CD4-positive, alpha-beta T cell treated with Interferon alpha-2 for 1 hour (primary cell): ENCODE measurements at regions not wholly inside any gene's neighbourhood (a gene's known extent, or its start where the extent isn't known, plus 50 kb on each side); places are given as distances from the start of the nearest gene placed in this dataset.
"Not testable (repeated sequence)": the region's sequence is repeated elsewhere in the genome, so short reads cannot be mapped to it uniquely, and the experiment has no call there.

Experiments used
- DNase-seq, 2 donors: peaks; one replicate each; pipeline ENCODE4 v3.0.0-alpha.2; 2020 to 2022

DNA sequence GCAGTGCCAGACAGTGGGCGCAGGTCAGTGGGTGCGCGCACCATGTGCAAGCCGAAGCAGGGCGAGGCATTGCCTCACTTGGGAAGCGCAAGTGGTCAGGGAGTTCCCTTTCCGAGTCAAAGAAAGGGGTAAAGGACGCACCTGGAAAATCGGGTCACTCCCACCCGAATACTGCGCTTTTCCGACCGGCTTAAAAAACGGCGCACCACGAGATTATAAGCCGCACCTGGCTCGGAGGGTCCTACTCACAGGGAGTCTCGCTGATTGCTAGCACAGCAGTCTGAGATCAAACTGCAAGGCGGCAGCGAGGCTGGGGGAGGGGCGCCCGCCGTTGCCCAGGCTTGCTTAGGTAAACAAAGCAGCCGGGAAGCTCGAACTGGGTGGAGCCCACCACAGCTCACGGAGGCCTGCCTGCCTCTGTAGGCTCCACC, 77.9 kb downstream of the NR4A2 start:
- peak in 1 of 2 donors; percentile 12 for DNase-seq

DNA sequence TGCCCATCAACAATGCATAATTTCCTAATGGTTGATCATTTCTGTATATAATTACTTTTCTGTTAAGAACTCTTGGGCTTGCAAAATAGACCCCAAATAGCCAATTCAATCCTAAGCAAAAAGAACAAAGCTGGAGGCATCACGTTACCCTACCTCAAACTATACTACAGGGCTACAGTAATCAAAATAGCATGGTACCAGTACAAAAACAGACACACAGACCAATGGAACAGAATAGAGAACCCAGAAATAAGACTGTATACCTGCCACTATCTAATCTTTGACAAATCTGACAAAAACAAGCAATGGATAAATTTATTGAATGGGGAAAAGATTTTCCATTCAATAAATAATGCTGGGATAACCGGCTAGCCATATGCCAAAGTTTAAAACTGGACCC, 78.8 kb downstream of the NR4A2 start:
- no peak for DNase-seq

GRCh38 chr2:156242874-156243273, 89.6 kb downstream of the NR4A2 start:
- no peak for DNase-seq

- no peak for DNase-seq
Measured at GRCh38 chr2:156237558-156237957, 95.0 kb downstream of the NR4A2 start.

DNA sequence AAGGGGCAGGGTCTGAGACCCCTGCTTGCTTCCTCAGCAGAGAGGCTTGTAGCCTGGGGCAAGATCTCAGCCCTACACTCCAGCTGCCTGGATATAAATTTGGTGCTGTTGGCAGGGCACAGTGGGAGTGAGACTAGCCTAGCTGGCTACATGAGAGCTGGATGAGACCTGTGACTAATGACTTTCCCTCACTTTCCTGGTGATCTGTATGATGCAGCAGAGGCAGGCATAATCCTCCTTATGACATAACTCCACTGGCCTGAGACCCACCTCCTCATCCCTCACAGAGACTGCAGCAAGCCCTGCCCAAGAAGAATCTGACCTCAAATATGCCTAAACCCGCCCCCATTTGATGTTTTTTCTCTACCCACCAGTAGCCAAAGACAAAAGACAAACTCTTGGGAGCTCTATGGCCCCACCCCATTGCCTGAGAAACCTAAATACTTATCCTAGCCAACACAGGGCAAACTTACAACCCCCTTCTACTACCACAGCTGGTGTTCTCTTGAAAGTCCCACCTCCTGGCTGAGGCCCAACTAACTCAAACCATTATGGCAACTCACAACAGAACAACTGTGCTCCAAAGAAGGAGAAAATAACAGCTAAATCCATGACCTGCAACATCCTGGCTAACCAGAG, 102.7 kb downstream of the NR4A2 start:
- DNase-seq: no peak

GRCh38 chr2:156223328-156223727, 109.2 kb downstream of the NR4A2 start:
- DNase-seq: not testable (repeated sequence)

DNA sequence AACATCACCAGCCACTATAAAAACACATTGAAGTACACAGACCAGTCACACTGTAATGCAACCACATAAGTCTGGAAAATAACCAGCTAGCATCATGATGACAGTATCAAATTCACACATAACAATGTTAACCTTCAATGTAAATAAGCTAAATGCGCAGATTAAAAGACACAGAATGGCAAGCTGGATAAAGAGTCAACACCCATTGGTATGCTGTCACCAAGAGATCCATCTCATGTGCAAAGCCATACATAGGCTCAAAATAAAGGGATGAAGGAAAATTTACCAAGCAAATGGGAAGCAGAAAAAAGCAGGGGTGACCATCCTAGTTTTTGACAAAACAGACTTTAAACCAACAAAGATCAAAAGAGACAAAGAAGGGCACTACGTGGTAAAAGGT, 110.8 kb downstream of the NR4A2 start:
- DNase-seq: no peak

DNA sequence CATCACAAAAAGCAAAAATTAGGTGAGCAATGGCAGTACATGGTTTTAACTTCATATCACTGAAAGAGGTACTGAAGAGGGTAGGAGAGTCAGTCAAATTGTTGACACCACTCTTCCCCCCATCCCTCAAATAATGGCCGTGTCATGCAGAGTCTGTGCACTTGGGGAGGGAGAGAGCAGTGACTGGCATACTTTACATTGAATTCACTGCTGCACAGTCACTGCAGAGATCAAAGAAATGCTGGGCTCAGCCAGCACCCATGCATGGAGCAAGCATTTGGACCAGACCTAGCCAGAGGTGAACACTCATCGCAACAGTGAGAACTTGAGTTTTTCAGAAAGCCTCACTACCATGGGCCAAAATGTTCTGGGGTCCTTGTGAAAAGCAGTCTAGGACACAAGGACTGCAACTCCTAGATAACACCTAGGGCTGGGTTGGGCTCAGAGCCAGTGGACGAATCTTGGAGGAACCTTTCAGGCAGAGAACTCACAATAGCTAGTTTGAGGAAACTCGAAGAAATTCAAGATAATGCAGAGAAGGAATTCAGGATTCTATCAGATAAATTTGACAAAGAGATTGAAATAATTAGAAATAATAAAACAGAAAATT, 112.9 kb downstream of the NR4A2 start:
- no peak for DNase-seq

- DNase-seq: no peak
Measured at GRCh38 chr2:156215656-156216055, 116.9 kb downstream of the NR4A2 start.

DNA sequence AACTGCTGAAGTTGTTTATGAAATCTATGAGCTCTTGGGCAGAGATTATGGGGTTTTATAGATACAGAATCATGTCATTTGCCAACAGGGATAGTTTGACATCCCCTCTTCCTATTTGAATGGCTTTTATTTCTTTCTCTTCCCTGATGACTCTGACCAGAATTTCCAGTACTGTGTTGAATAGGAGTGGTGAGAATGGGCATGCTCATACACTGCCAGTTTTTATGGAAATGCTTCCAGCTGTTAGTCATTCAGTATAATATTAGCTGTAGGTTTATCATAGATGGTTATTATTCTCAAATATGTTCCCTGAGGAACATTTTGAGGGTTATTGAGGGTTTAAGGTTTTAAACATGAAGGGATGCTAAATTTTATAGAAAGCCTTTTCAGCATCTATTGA, 121.2 kb downstream of the NR4A2 start:
- DNase-seq: no peak

DNA sequence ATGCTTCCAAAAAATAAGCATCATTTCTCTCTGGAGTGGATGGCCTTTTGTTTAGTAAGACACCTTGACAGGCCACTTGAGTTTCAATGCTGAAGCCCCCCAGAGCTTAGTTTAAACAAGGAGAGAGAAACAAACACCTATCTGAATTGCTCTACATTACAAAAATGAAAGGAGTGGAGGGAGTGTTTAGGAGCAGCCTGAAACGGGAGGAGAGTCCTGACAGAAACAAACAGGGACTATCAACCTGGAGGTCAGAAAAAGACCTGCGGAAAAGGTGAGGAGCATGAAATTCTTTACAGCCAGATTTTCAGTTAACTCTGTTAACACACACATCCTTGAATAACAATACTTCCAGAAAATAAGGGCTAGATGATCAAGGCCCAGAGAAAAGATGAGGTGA, 126.2 kb downstream of the NR4A2 start:
- no peak for DNase-seq

DNA sequence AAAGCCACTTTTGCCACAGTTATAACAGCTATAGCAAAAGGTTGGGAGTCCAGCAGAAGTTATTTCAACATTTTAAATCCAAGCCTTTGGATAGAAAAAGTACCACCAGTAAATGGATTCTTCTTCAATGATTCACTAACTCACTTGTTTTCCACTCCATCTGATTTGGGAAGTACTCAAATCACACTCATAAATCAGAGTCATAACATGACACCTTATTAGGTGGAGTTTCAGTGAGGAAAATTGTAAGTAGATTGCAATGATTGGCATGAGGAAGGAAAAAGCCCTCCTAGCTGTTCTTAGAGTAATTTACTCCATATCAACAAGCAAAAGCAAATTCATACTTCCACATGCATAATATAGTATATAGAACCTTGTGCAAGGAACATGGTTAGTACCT, 132.9 kb downstream of the NR4A2 start:
- no peak for DNase-seq

DNA sequence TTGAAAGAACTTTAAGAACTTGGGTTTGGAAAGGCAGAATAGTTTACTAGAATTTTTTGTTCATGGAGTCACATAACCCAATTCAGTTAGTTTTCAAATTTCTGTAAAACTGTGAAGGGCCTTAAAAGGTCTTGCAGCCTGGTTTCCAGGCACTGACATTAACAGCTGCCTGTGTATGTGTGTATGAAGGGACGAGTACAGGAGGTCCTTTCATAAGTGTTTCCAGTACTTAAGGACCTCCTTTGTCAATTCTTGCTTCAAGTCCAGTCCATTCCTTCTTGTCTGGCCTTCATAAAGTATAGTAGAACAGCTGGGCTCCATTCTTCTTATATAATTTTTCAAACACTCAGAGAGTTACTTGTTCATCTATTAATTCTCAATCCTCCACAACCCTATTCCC, 136.5 kb downstream of the NR4A2 start:
- no peak for DNase-seq

DNA sequence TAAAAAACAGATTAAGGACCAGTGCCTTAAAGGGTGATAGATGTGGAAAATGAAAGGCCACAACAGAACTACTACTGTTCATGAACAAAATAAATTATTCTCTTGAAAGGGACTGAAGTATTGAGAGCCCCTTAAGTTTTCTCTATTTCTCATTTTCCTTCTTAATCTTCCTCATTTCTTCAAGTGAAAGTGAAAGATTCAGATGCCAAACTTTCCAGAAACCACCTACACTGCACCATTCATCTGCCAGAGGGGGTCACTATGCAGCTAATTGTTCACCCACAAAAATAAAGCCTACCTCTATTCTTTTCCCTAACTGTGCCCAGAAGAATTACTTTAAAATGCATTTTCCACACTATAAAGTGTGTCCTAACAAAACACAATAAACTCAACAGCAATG, 140.1 kb downstream of the NR4A2 start:
- DNase-seq: no peak

DNA sequence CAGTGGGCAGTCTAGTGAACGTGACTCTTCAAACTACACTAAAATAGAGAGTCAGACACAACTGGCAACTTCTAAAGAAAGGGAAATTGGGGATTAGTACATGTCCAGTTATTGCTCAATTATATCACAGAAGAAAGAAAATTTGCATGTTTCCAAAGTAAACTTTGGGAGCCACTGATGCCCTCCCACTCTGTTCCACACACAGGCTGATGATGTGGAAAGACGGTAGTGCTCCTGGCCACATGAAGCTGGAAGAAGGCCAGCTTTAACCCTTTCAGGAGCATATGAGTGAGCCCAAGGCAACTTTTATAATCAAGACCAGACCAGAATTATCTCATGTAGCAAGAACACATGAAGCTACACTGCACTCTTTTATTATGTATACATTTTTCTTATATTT, 141.0 kb downstream of the NR4A2 start:
- no peak for DNase-seq

GRCh38 chr2:156190517-156190916, 142.0 kb downstream of the NR4A2 start:
- no peak for DNase-seq

GRCh38 chr2:156189584-156189983, 142.9 kb downstream of the NR4A2 start:
- no peak for DNase-seq

- no peak for DNase-seq
Measured at GRCh38 chr2:156189143-156189542, 143.4 kb downstream of the NR4A2 start.

GRCh38 chr2:156182132-156182531, 150.4 kb downstream of the NR4A2 start:
- no peak for DNase-seq

GRCh38 chr2:156181208-156181607, 151.3 kb downstream of the NR4A2 start:
- no peak for DNase-seq

- DNase-seq: no peak
Measured at GRCh38 chr2:156177654-156178053, 154.9 kb downstream of the NR4A2 start.

DNA sequence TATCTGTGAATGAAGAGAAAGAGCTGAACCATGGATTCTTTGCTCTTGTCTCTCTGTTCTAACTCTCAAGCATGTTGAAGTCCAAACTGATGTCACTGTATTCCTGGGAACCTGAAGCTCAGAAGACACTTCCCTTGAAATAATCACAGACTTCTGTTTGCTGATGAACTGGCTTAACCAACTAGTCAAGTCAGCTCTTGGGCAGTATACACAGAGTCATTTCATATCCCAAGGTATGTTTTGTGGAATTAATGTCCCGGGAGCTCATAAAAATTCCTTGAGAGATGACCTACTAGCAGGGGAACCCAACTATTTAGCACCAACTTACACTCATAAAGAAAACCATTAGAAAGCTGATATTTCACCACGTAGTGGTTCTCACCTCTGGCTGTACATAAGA, 156.6 kb downstream of the NR4A2 start:
- DNase-seq: no peak

DNA sequence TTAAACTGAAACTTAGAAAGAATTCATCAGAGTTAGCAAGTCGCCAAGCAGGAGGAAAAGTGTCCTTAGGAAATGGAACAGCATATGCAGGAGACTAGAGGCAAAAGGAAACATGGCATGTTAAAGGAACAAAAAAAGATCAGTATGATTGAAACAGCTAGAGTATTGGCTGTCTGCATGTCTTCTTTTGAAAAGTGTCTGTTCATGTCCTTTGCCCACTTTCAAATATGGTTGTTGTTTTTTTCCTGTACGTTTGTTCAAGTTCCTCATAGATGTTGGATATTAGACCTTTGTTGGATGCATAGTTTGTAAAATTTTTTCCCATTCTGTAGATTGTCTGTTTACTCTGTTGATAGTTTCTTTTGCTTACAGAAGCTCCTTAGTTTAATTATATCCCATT, 161.6 kb downstream of the NR4A2 start:
- DNase-seq: no peak

DNA sequence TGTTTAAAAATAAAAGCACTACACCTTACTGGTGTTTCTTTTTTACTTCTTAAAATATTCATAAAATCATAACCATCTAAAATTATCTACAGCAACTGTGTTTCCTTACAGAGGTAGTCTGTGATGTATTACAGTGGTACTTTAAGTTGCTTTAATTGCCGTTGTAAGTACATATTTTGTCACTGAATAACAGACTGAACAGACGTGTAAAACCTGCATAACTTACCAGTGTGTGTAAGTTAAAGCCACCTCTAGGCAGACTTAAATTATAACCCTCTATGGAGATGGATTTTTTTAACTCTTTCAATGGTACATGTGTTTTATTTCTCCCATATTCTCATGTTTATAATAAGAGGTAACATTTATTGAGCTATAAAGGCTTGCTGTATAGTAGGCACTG, 166.8 kb downstream of the NR4A2 start:
- no peak for DNase-seq

- DNase-seq: no peak
Measured at GRCh38 chr2:156164091-156164720, 168.3 kb downstream of the NR4A2 start.
